GM12878 (cell line): ENCODE measurements at regions not wholly inside any gene's neighbourhood (a gene's known extent, or its start where the extent isn't known, plus 50 kb on each side); places are given as distances from the start of the nearest gene placed in this dataset.

Experiments used
- ATAC-seq: fragments of 200-7000 bp; cut with Tn5 transposase; 3 replicates; pipeline ENCODE4 v1.9.1; 2020; ENCODE audit warnings: mild to moderate bottlenecking, moderate library complexity
- BruUV-seq: library from RNA; stranded (reverse); fragments of 400-500 nt; replicated peaks from 2 replicates; lab custom pipeline; 2021; lab: Mats Ljungman, UMichigan
- CTCF ChIA-PET: fragments of 300-600 bp; sonication (Branson Sonifier 250); formaldehyde crosslinking; extraction: SDS; loops from one replicate; lab custom pipeline; 2021; ENCODE audit warnings: inconsistent platforms; lab: Yijun Ruan, JAX
- POLR2A ChIA-PET: fragments of 350-600 bp; formaldehyde crosslinking; extraction: SDS; loops from one replicate; lab custom pipeline; 2021; ENCODE audit warnings: inconsistent platforms; lab: Charles Lee
- RAD21 ChIA-PET: fragments of 300-600 bp; sonication (Branson Sonifier 250); formaldehyde crosslinking; loops from one replicate; lab custom pipeline; 2023; ENCODE audit warnings: antibody characterized with exemption; ENCODE audit not compliant: unreplicated experiment; lab: Charles Lee
- SMC1A ChIA-PET: fragments of 300-600 bp; sonication (Branson Sonifier 250); formaldehyde crosslinking; loops from one replicate; lab custom pipeline; 2023; ENCODE audit not compliant: unreplicated experiment, uncharacterized antibody; lab: Charles Lee
- DNase-seq: peaks from one replicate; pipeline ENCODE4 v3.0.0-alpha.2; 2011; ENCODE audit warnings: low read depth, low spot score
- FAIRE-seq: peaks from 3 replicates; lab custom pipeline; 2011; peaks lifted over from hg19 to GRCh38; lab: Jason Lieb, UNC
- H2AFZ ChIP-seq: 2 replicates; pipeline ENCODE4 v1.6.0; 2011; ENCODE audit warnings: low read depth, low read length, control low read depth; ENCODE audit not compliant: control insufficient read depth
- H3K27ac ChIP-seq: 2 replicates; pipeline ENCODE4 v1.5.1; 2011; ENCODE audit warnings: control low read depth; ENCODE audit not compliant: control insufficient read depth, insufficient read depth
- H3K27me3 ChIP-seq, 2 experiments: replicated peaks in 1 of 2; 2 replicates each; pipeline versions ENCODE4 v1.6.0 to v1.6.1; 2011; ENCODE audit warnings: low read length in 1 of 2; ENCODE audit not compliant: control insufficient read depth in 2 of 2, insufficient read depth in 2 of 2
- H3K36me3 ChIP-seq, 2 experiments: 2 replicates each; pipeline ENCODE4 v1.5.1; 2011; ENCODE audit warnings: low read length in 1 of 2; ENCODE audit not compliant: control insufficient read depth in 2 of 2, insufficient read depth in 2 of 2
- H3K4me1 ChIP-seq: 2 replicates; pipeline ENCODE4 v1.6.1; 2011; ENCODE audit warnings: mild to moderate bottlenecking, low read length, moderate library complexity, mixed read lengths; ENCODE audit not compliant: control insufficient read depth, insufficient read depth
- H3K4me2 ChIP-seq: 2 replicates; pipeline ENCODE4 v1.6.0; 2011; ENCODE audit warnings: control low read depth; ENCODE audit not compliant: control insufficient read depth, insufficient read depth
- H3K4me3 ChIP-seq: fragments of 200-600 bp; sonication (generic); 2 replicates; pipeline ENCODE4 v1.5.1; 2016
- H3K79me2 ChIP-seq: 2 replicates; pipeline ENCODE4 v1.6.0; 2011; ENCODE audit warnings: low read length; ENCODE audit not compliant: control insufficient read depth, insufficient read depth
- H3K9ac ChIP-seq: 2 replicates; pipeline ENCODE4 v1.8.0; 2011; ENCODE audit warnings: low read length, control low read depth, mixed read lengths; ENCODE audit not compliant: control insufficient read depth, insufficient read depth
- H3K9me3 ChIP-seq: replicated peaks from 3 replicates; pipeline ENCODE4 v1.5.1; 2011; ENCODE audit warnings: mild to moderate bottlenecking, low read length; ENCODE audit not compliant: control insufficient read depth, insufficient read depth
- H4K20me1 ChIP-seq: 2 replicates; pipeline ENCODE4 v1.6.0; 2011; ENCODE audit not compliant: control insufficient read depth, insufficient read depth
- ATF7 ChIP-seq: fragments of 450-650 bp; IDR thresholded peaks from 2 replicates; pipeline ENCODE4 v1.6.1; 2016; ENCODE audit warnings: low read depth, mild to moderate bottlenecking
- BMI1 ChIP-seq: fragments of 450-650 bp; IDR thresholded peaks from 2 replicates; pipeline ENCODE4 v1.6.1; 2016; ENCODE audit warnings: mild to moderate bottlenecking, moderate library complexity, borderline replicate concordance
- CHD1 ChIP-seq: IDR thresholded peaks from 2 replicates; pipeline ENCODE4 v1.6.1; 2012; ENCODE audit warnings: low read depth, low read length, improper control_type of control experiment
- ESRRA ChIP-seq: IDR thresholded peaks from 2 replicates; pipeline ENCODE4 v1.6.1; 2012; ENCODE audit warnings: mild to moderate bottlenecking, low read length, improper control_type of control experiment
- LARP7 ChIP-seq: fragments of 450-650 bp; IDR thresholded peaks from 2 replicates; pipeline ENCODE4 v1.6.1; 2017; ENCODE audit warnings: mild to moderate bottlenecking
- MYC ChIP-seq: IDR thresholded peaks from 2 replicates; pipeline ENCODE4 v1.6.1; 2011; ENCODE audit warnings: mild to moderate bottlenecking, low read length, moderate library complexity, inconsistent platforms; ENCODE audit not compliant: insufficient read depth, insufficient replicate concordance, insufficient read length, severe bottlenecking
- NFXL1 ChIP-seq: fragments of 450-650 bp; IDR thresholded peaks from 2 replicates; pipeline ENCODE4 v1.6.1; 2017; ENCODE audit warnings: antibody characterized with exemption, mild to moderate bottlenecking, borderline replicate concordance
- NFYA ChIP-seq: IDR thresholded peaks from 2 replicates; pipeline ENCODE4 v1.6.1; 2011; ENCODE audit warnings: low read depth, mild to moderate bottlenecking, low read length, improper control_type of control experiment, borderline replicate concordance
- NFYB ChIP-seq: IDR thresholded peaks from 2 replicates; pipeline ENCODE4 v1.6.1; 2011; ENCODE audit warnings: low read depth, mild to moderate bottlenecking, low read length, improper control_type of control experiment, moderate library complexity; ENCODE audit not compliant: insufficient read depth
- PML ChIP-seq: IDR thresholded peaks from 2 replicates; pipeline ENCODE4 v1.6.1; 2012; ENCODE audit warnings: low read length, inconsistent platforms
- RFX5 ChIP-seq: IDR thresholded peaks from 2 replicates; pipeline ENCODE4 v1.6.1; 2011; ENCODE audit warnings: low read depth, low read length, improper control_type of control experiment
- TCF12 ChIP-seq: IDR thresholded peaks from 2 replicates; pipeline ENCODE4 v1.6.1; 2011; ENCODE audit warnings: low read depth, mild to moderate bottlenecking, low read length
- YBX1 ChIP-seq: fragments of 450-650 bp; IDR thresholded peaks from 2 replicates; pipeline ENCODE4 v1.6.1; 2016; ENCODE audit warnings: antibody characterized with exemption
- WGBS: methylation state at CpG from one replicate; pipeline ENCODE4 v1.1.6; 2016; ENCODE audit warnings: low lambda C conversion rate; ENCODE audit not compliant: insufficient replicate concordance, insufficient coverage; ENCODE audit errors: missing lambda C conversion rate; 5-methylcytosine and 5-hydroxymethylcytosine counted together
- in situ Hi-C: fragments of 300-500 bp; cut with MboI; formaldehyde crosslinking; loops from 9 replicates; pipeline ENCODE4 v1.14.3; 2018; ENCODE audit warnings: mixed read lengths
- intact Hi-C: fragments of 100-400 bp; cut with micrococcal nuclease; formaldehyde crosslinking; loops from one replicate; pipeline ENCODE4 v1.14.2; 2022; ENCODE audit not compliant: unreplicated experiment
- TF ChIP-seq, protein P1 (sequence below): fragments of 450-650 bp; IDR thresholded peaks from 2 replicates; pipeline ENCODE4 v1.6.1; 2017; ENCODE audit warnings: mild to moderate bottlenecking, moderate library complexity
- TF ChIP-seq, protein P2 (sequence below): fragments of 450-650 bp; IDR thresholded peaks from 2 replicates; pipeline ENCODE4 v1.6.1; 2018; ENCODE audit warnings: borderline replicate concordance, mild to moderate bottlenecking; ENCODE audit not compliant: partially characterized antibody

DNA sequence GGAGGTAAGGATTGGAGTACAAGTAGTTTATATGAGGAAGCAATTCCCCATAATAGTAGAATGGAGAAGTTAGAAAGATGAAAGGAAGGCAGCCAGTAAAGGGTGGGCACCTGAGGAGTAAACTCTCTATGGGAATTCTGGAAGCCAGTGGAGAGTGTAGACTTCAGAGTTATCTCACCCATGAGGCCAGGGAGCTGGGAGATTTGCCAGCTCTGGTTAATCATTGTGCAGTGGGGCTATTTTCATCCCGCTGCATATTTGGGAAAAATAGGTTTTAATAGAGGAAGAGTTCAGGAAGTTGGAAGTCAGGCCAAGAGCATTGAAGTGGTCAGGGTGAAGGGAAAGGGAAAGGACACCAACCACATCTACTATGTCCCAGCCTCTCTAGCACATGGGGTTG is 242.3 kb upstream of the BRINP1 start:
- in situ Hi-C loops: no loop called here
- ATAC-seq: no peak
- no peak overlapping the region for H2AFZ ChIP-seq
- TF ChIP-seq, protein P1, sequence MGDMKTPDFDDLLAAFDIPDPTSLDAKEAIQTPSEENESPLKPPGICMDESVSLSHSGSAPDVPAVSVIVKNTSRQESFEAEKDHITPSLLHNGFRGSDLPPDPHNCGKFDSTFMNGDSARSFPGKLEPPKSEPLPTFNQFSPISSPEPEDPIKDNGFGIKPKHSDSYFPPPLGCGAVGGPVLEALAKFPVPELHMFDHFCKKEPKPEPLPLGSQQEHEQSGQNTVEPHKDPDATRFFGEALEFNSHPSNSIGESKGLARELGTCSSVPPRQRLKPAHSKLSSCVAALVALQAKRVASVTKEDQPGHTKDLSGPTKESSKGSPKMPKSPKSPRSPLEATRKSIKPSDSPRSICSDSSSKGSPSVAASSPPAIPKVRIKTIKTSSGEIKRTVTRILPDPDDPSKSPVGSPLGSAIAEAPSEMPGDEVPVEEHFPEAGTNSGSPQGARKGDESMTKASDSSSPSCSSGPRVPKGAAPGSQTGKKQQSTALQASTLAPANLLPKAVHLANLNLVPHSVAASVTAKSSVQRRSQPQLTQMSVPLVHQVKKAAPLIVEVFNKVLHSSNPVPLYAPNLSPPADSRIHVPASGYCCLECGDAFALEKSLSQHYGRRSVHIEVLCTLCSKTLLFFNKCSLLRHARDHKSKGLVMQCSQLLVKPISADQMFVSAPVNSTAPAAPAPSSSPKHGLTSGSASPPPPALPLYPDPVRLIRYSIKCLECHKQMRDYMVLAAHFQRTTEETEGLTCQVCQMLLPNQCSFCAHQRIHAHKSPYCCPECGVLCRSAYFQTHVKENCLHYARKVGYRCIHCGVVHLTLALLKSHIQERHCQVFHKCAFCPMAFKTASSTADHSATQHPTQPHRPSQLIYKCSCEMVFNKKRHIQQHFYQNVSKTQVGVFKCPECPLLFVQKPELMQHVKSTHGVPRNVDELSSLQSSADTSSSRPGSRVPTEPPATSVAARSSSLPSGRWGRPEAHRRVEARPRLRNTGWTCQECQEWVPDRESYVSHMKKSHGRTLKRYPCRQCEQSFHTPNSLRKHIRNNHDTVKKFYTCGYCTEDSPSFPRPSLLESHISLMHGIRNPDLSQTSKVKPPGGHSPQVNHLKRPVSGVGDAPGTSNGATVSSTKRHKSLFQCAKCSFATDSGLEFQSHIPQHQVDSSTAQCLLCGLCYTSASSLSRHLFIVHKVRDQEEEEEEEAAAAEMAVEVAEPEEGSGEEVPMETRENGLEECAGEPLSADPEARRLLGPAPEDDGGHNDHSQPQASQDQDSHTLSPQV: no peak
- TF ChIP-seq TCF12: no peak
- TF ChIP-seq YBX1: no peak
- no peak for TF ChIP-seq RFX5
- TF ChIP-seq NFXL1: no peak
- TF ChIP-seq NFYA: no peak
- no peak for TF ChIP-seq ESRRA
- no peak for TF ChIP-seq NFYB
- TF ChIP-seq, protein P2, sequence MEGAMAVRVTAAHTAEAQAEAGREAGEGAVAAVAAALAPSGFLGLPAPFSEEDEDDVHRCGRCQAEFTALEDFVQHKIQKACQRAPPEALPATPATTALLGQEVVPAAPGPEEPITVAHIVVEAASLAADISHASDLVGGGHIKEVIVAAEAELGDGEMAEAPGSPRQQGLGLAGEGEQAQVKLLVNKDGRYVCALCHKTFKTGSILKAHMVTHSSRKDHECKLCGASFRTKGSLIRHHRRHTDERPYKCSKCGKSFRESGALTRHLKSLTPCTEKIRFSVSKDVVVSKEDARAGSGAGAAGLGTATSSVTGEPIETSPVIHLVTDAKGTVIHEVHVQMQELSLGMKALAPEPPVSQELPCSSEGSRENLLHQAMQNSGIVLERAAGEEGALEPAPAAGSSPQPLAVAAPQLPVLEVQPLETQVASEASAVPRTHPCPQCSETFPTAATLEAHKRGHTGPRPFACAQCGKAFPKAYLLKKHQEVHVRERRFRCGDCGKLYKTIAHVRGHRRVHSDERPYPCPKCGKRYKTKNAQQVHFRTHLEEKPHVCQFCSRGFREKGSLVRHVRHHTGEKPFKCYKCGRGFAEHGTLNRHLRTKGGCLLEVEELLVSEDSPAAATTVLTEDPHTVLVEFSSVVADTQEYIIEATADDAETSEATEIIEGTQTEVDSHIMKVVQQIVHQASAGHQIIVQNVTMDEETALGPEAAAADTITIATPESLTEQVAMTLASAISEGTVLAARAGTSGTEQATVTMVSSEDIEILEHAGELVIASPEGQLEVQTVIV: no peak
- no peak for TF ChIP-seq ATF7
- TF ChIP-seq CHD1: no peak
- no peak for TF ChIP-seq LARP7
- TF ChIP-seq BMI1: no peak
- no peak for TF ChIP-seq PML
- no peak for TF ChIP-seq MYC
- no peaks in the 10 kb centered on the region for H4K20me1 ChIP-seq
- intact Hi-C loops: no loop called here
- no peaks in the 10 kb centered on the region for H3K79me2 ChIP-seq
- no peaks in the 10 kb centered on the region for H3K9me3 ChIP-seq
- H3K4me3 ChIP-seq: no peak overlapping the region
- H3K4me1 ChIP-seq: no peaks in the 10 kb centered on the region
- H3K27ac ChIP-seq: no peak overlapping the region
- no TSS peak for BruUV-seq
- ChIA-PET SMC1A (no interaction called here), CTCF (no interaction called here), POLR2A (no interaction called here), RAD21 (no interaction called here)
- no peaks in the 10 kb centered on the region for H3K36me3 ChIP-seq
- H3K27me3 ChIP-seq: no peaks in the 10 kb centered on the region
- FAIRE-seq: no peak
- WGBS: 0% methylated on average over 1 of the region's 1 CpG
- no peak overlapping the region for H3K9ac ChIP-seq
- no peak overlapping the region for H3K4me2 ChIP-seq
- no peak for DNase-seq
